ENCODE measurements at regions not wholly inside any gene's neighbourhood (a gene's known extent, or its start where the extent isn't known, plus 50 kb on each side); places are given as distances from the start of the nearest gene placed in this dataset.

GRCh38 chr5:124546643-124547042 is 199.8 kb downstream of the ZNF608 start (continued):
- no peak for TF ChIP-seq AGO1 (IDR thresholded peaks at IDR 0.05; ENCODE audit: low read depth, low read length, poor library complexity, severe bottlenecking)
- TF ChIP-seq ZNF331 (CRISPR knock-in tag; IDR thresholded peaks at IDR 0.05), result peak; percentile 50; the same call in 1 of the 2 replicates
- TF ChIP-seq CHCHD3 (CRISPR knock-in tag; IDR thresholded peaks at IDR 0.05), result no peak
- TF ChIP-seq SMAD3 (CRISPR knock-in tag; IDR thresholded peaks at IDR 0.05), result 0 out of 2 replicates have a peak, but pooled peaks have one; percentile 45
- no peak for TF ChIP-seq SRSF1 (optimal IDR thresholded peaks at IDR 0.05; ENCODE audit: low read depth, low read length)
- TF ChIP-seq ZNF740 (CRISPR knock-in tag; IDR thresholded peaks at IDR 0.05), result no peak
- no peak for TF ChIP-seq ZNF792 (CRISPR knock-in tag; IDR thresholded peaks at IDR 0.05)
- peak; percentile 98 for TF ChIP-seq MIER2 (CRISPR knock-in tag; IDR thresholded peaks at IDR 0.05)
- no peak for TF ChIP-seq XBP1 (CRISPR knock-in tag; IDR thresholded peaks at IDR 0.05)
- TF ChIP-seq ZNF335 (CRISPR knock-in tag; IDR thresholded peaks at IDR 0.05), result 0 out of 2 replicates have a peak, but pooled peaks have one; percentile 27
- no peak for TF ChIP-seq ZSCAN22 (CRISPR knock-in tag; IDR thresholded peaks at IDR 0.05)
- 0 out of 2 replicates have a peak, but pooled peaks have one; percentile 45 for TF ChIP-seq ZSCAN9 (CRISPR knock-in tag; IDR thresholded peaks at IDR 0.05; ENCODE audit: borderline replicate concordance)
- TF ChIP-seq ZNF615 (CRISPR knock-in tag; IDR thresholded peaks at IDR 0.05; ENCODE audit: borderline replicate concordance), result no peak
- TF ChIP-seq SALL1 (CRISPR knock-in tag; IDR thresholded peaks at IDR 0.05), result peak; percentile 50; the same call in 1 of the 2 replicates
- 0 out of 2 replicates have a peak, but pooled peaks have one; percentile 29 for TF ChIP-seq ONECUT2 (CRISPR knock-in tag; IDR thresholded peaks at IDR 0.05)
- peak; percentile 25; the same call in 1 of the 2 replicates for TF ChIP-seq HES4 (CRISPR knock-in tag; IDR thresholded peaks at IDR 0.05; ENCODE audit: borderline replicate concordance)
- 0 out of 2 replicates have a peak, but pooled peaks have one; percentile 32 for TF ChIP-seq ATF2 (CRISPR knock-in tag; IDR thresholded peaks at IDR 0.05)
- peak; percentile 88; the same call in 1 of the 2 replicates for TF ChIP-seq WIZ (CRISPR knock-in tag; IDR thresholded peaks at IDR 0.05)
- TF ChIP-seq ZNF12 (CRISPR knock-in tag; IDR thresholded peaks at IDR 0.05), result 0 out of 2 replicates have a peak, but pooled peaks have one; percentile 47
- 0 out of 2 replicates have a peak, but pooled peaks have one; percentile 55 for TF ChIP-seq ZNF557 (CRISPR knock-in tag; IDR thresholded peaks at IDR 0.05)
- TF ChIP-seq FOXK1 (CRISPR knock-in tag; IDR thresholded peaks at IDR 0.05; ENCODE audit: borderline replicate concordance, low read depth), result 0 out of 2 replicates have a peak, but pooled peaks have one; percentile 20
- TF ChIP-seq ELF3 (CRISPR knock-in tag; IDR thresholded peaks at IDR 0.05), result peak; percentile 54
- TF ChIP-seq TAF1 (CRISPR knock-in tag; IDR thresholded peaks at IDR 0.05), result no peak
- TF ChIP-seq HDAC2 (CRISPR knock-in tag; IDR thresholded peaks at IDR 0.05), result peak; percentile 29; the same call in 1 of the 2 replicates
- 0 out of 2 replicates have a peak, but pooled peaks have one; percentile 53 for TF ChIP-seq CREB3 (CRISPR knock-in tag; IDR thresholded peaks at IDR 0.05)
- TF ChIP-seq BCL6 (CRISPR knock-in tag; IDR thresholded peaks at IDR 0.05), result 0 out of 2 replicates have a peak, but pooled peaks have one; percentile 16
- TF ChIP-seq TGIF2 (CRISPR knock-in tag; IDR thresholded peaks at IDR 0.05), result 0 out of 2 replicates have a peak, but pooled peaks have one; percentile 37
- TF ChIP-seq ZNF17 (CRISPR knock-in tag; IDR thresholded peaks at IDR 0.05), result no peak
- TF ChIP-seq BRCA1 (CRISPR knock-in tag; IDR thresholded peaks at IDR 0.05), result no peak
- no peak for TF ChIP-seq ZNF660 (CRISPR knock-in tag; IDR thresholded peaks at IDR 0.05; ENCODE audit: borderline replicate concordance, low read depth)
- TF ChIP-seq GABPA (IDR thresholded peaks at IDR 0.05; ENCODE audit: low read depth, low read length), result no peak
- TF ChIP-seq GABPA (CRISPR knock-in tag; IDR thresholded peaks at IDR 0.05; ENCODE audit: low read depth), result no peak
- TF ChIP-seq CBX1 (IDR thresholded peaks at IDR 0.05; ENCODE audit: low read depth), result no peak
- no peak for TF ChIP-seq MZF1 (CRISPR knock-in tag; IDR thresholded peaks at IDR 0.05; ENCODE audit: borderline replicate concordance)
